Smooth muscle cell of the brain vasculature (primary cell): ENCODE measurements at regions not wholly inside any gene's neighbourhood (a gene's known extent, or its start where the extent isn't known, plus 50 kb on each side); places are given as distances from the start of the nearest gene placed in this dataset.
A peak's percentile ranks its signal among the peaks of the same experiment; 100 is the strongest.

Experiments used
- DNase-seq: peaks from one replicate; pipeline ENCODE4 v3.0.0-alpha.2; 2012; ENCODE audit warnings: low read depth, low spot score

GRCh38 chr20:34163307-34163706, 51.3 kb upstream of the EIF2S2 start:
- DNase-seq = no peak

GRCh38 chr20:34164381-34164984, 52.4 kb upstream of the EIF2S2 start:
- no peak for DNase-seq

GRCh38 chr20:34165018-34165619, 53.1 kb upstream of the EIF2S2 start:
- DNase-seq = no peak

GRCh38 chr20:34171640-34172039, 59.6 kb upstream of the EIF2S2 start:
- DNase-seq = no peak

GRCh38 chr20:34172926-34173325, 60.9 kb upstream of the EIF2S2 start:
- DNase-seq = no peak

- DNase-seq = no peak
These were observed 63.0 kb upstream of the EIF2S2 start for GRCh38 chr20:34175079-34175478.

- DNase-seq = no peak
These were observed 63.8 kb upstream of the EIF2S2 start for GRCh38 chr20:34175879-34176278.

GRCh38 chr20:34177052-34177451, 64.2 kb upstream of the ASIP start:
- no peak for DNase-seq

- DNase-seq = no peak
These were observed 61.4 kb upstream of the ASIP start for GRCh38 chr20:34179637-34180360.

GRCh38 chr20:34180460-34181120, 60.6 kb upstream of the ASIP start:
- DNase-seq = no peak

- DNase-seq = no peak
These were observed 59.7 kb upstream of the ASIP start for GRCh38 chr20:34181484-34181883.

- DNase-seq = no peak
These were observed 55.2 kb upstream of the ASIP start for GRCh38 chr20:34185766-34186620.

GRCh38 chr20:34189572-34190163, 51.6 kb upstream of the ASIP start:
- DNase-seq = no peak

- no peak for DNase-seq
These were observed 51.0 kb upstream of the ASIP start for GRCh38 chr20:34190262-34190661.

- peak; percentile 73 for DNase-seq
These were observed 50.5 kb upstream of the ASIP start for GRCh38 chr20:34190679-34191090.
